Right lobe of liver (tissue), 4 donors: ENCODE measurements at regions not wholly inside any gene's neighbourhood (a gene's known extent, or its start where the extent isn't known, plus 50 kb on each side); places are given as distances from the start of the nearest gene placed in this dataset.

Experiments used
- CTCF ChIP-seq, 4 donors: fragments of 200-600 bp in 3 of 4; fragments of 450-650 bp in 1 of 4; IDR thresholded peaks; one replicate each; pipeline versions ENCODE4 v1.5.1 to v1.8.0; 2016 to 2022; ENCODE audit warnings: antibody characterized with exemption in 4 of 4, mild to moderate bottlenecking in 2 of 4
- POLR2A ChIP-seq: fragments of 450-650 bp; IDR thresholded peaks from one replicate; pipeline ENCODE4 v1.6.1; 2017; ENCODE audit warnings: antibody characterized with exemption, mild to moderate bottlenecking
- donor health status: DM: no; HTN: no; CAD: no.
- donor health status: DM: no; HTN: no; CAD: no.
- donor health status: DM: no; HTN: yes; CAD: no.

DNA sequence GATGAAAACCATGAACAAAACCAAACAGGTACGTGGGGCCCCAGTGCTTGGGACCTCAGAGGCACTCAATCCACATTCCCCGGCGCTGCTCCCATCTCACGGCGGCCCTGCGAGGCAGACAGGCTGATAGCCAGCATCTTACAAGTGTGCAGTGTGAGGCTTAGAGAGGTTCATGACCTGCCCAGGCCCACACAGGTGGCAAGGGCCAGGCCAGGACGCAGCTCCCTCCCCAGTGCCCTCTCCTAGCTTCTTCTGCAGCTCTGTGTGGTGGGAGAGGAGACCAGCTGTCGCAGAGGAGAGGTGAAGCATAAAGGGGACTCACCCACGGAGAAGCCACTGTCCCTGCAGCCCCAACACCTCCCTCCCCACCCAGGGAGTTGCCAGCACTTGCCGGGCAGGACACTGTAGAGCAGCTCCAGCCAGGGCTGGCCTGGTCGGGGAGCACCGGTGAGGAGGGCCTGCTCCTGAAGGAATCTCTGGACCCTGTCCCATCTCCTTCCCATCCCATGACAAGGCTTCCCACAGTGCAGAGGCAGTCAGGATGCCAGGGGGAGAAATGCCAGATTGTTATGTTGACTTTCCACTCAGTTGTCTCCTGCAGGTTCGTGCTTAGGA is 92.4 kb upstream of the TMEM45B start:
- no peak for TF ChIP-seq CTCF (IDR thresholded peaks at IDR 0.05)
- no peak for TF ChIP-seq POLR2A
